ENCODE measurements at regions not wholly inside any gene's neighbourhood (a gene's known extent, or its start where the extent isn't known, plus 50 kb on each side); places are given as distances from the start of the nearest gene placed in this dataset.

DNA sequence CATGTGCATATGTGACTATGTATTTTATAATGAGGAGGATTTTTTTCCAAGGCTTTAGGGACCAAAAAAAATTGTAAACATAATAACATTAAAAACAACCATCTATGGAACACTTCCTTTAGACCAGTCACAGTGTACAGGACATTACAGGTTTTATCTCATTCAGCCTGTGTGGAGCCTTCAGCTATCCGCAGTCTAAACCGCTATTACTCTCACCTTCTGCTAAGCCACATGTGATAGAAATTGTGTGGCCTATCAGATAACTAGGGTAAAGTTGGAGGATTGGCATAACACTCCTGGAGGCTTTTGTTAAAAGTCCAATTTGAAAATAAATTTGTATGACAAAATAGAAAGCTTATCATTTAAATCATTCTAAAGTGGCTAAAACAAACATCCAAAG is 281.2 kb upstream of the TMTC1 start:
- no peaks in the 10 kb centered on the region for H3K4me1 ChIP-seq (ENCODE audit: insufficient read depth, low read length)
- no peaks in the 10 kb centered on the region for H3K9me3 ChIP-seq (ENCODE audit: low read length)
- H3K27me3 ChIP-seq (ENCODE audit: control insufficient read depth in 1 of 2, insufficient read depth in 2 of 2, low read length in 2 of 2): no peaks in the 10 kb centered on the region
- H3K36me3 ChIP-seq (ENCODE audit: insufficient read depth, low read length): no peaks in the 10 kb centered on the region
- no peak overlapping the region for H3K4me3 ChIP-seq (ENCODE audit: low read depth in 1 of 2, low read length in 2 of 2)
- H3K9ac ChIP-seq (ENCODE audit: low read length): no peak overlapping the region
- no peak overlapping the region for H3K27ac ChIP-seq (ENCODE audit: low read depth, low read length)

DNA sequence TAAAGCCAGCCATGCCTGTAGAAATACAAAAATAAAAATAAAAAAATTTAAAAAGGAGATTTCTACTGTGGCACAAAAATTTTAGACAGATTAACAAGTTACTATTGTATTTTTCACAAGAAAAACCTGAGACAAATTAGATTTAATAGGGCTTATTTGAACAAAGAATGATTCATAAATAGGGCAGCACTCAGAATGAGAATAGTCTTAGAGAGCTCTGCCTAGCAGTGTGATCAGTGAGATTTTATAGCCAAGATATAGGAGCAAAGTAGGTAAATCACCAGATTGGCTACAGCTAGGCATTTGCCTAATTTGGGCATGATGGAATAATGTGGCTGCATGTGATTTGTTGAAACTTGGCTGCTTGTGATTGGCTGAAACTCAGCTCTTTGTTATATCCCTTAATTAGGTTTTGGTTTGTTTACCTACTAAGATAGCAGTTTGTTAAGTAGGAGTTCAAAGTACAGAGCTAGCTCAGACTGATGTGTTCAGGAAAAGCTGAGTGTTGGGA is 279.7 kb upstream of the TMTC1 start:
- H3K4me1 ChIP-seq (ENCODE audit: insufficient read depth, low read length): no peaks in the 10 kb centered on the region

GRCh38 chr12:30048371-30048770 is 264.6 kb upstream of the TMTC1 start:
- H3K4me3 ChIP-seq (ENCODE audit: low read depth in 1 of 2, low read length in 2 of 2): no peak overlapping the region
- H3K27ac ChIP-seq (ENCODE audit: low read depth, low read length): no peak overlapping the region
- H3K4me1 ChIP-seq (ENCODE audit: insufficient read depth, low read length): no peaks in the 10 kb centered on the region
- no peak overlapping the region for H3K9ac ChIP-seq (ENCODE audit: low read length)
- H3K27me3 ChIP-seq (ENCODE audit: control insufficient read depth in 1 of 2, insufficient read depth in 2 of 2, low read length in 2 of 2): no peaks in the 10 kb centered on the region
- no peaks in the 10 kb centered on the region for H3K36me3 ChIP-seq (ENCODE audit: insufficient read depth, low read length)
- no peaks in the 10 kb centered on the region for H3K9me3 ChIP-seq (ENCODE audit: low read length)

More for the DNA sequence above, 279.7 kb upstream of the TMTC1 start:
- Histone ChIP-seq H3K9me3 (ENCODE audit: low read length) (no peaks in the 10 kb centered on the region), H3K27me3 (ENCODE audit: control insufficient read depth in 1 of 2, insufficient read depth in 2 of 2, low read length in 2 of 2) (no peaks in the 10 kb centered on the region), H3K36me3 (ENCODE audit: insufficient read depth, low read length) (no peaks in the 10 kb centered on the region), H3K9ac (ENCODE audit: low read length) (no peak overlapping the region), H3K4me3 (ENCODE audit: low read depth in 1 of 2, low read length in 2 of 2) (no peak overlapping the region), H3K27ac (ENCODE audit: low read depth, low read length) (no peak overlapping the region)

DNA sequence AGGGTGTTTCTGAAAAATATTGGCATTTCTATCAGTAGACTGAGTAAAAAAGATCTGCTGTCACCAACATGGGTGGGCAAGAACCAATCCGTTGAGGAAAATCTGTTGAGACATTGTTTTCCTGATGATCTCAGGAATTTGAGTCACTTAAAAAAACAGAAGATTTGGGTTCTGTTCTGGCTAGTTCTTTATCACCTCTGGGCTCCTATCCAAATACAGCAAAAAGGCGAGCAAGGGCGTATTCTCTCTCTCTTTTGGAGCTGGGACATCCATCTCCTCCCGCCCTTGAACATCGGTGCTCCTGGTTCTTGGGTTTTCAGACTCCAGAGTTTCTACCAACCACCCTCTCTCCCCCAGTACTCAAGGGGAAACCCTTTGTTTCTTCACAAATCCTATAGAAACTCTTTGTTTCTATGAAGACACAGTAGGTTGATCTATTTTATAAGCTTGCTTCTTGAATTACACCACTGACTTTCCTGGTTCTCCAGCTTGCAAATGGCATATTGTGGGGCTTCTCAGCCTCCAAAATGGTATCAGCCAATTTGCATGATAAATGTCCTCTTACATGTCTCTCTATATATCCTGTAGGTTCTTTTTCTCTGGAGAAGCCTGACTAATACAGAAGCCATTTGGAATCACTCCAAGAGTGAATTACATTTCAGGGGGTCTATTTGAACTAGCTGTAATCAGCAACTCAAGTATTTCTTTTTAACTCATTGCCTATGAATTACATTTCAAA is 263.9 kb upstream of the TMTC1 start:
- Histone ChIP-seq H3K27ac (ENCODE audit: low read depth, low read length) (no peak overlapping the region), H3K9me3 (ENCODE audit: low read length) (no peaks in the 10 kb centered on the region), H3K36me3 (ENCODE audit: insufficient read depth, low read length) (no peaks in the 10 kb centered on the region), H3K4me1 (ENCODE audit: insufficient read depth, low read length) (no peaks in the 10 kb centered on the region), H3K27me3 (ENCODE audit: control insufficient read depth in 1 of 2, insufficient read depth in 2 of 2, low read length in 2 of 2) (no peaks in the 10 kb centered on the region), H3K9ac (ENCODE audit: low read length) (no peak overlapping the region), H3K4me3 (ENCODE audit: low read depth in 1 of 2, low read length in 2 of 2) (no peak overlapping the region)

DNA sequence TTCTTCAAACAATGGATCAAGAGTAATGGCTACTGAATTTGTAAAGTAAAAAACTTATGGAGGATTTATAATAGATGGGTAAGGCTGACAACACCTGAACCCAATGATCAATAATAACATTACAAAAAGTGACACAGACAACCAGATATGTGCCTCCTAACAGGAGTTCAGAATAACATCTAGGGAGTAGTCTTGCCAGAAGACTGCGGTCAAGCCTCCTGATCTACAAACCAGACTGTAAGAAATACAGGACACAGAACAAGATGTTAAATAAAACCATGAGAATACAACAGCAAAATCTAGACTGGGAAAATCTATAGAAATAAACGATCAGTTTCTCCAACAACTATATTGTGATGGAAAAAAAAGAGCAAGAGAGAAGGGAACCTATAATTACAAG is 262.6 kb upstream of the TMTC1 start:
- Histone ChIP-seq H3K4me1 (ENCODE audit: insufficient read depth, low read length) (no peaks in the 10 kb centered on the region), H3K36me3 (ENCODE audit: insufficient read depth, low read length) (no peaks in the 10 kb centered on the region), H3K27me3 (ENCODE audit: control insufficient read depth in 1 of 2, insufficient read depth in 2 of 2, low read length in 2 of 2) (no peaks in the 10 kb centered on the region), H3K4me3 (ENCODE audit: low read depth in 1 of 2, low read length in 2 of 2) (no peak overlapping the region), H3K27ac (ENCODE audit: low read depth, low read length) (no peak overlapping the region), H3K9ac (ENCODE audit: low read length) (no peak overlapping the region), H3K9me3 (ENCODE audit: low read length) (no peaks in the 10 kb centered on the region)

DNA sequence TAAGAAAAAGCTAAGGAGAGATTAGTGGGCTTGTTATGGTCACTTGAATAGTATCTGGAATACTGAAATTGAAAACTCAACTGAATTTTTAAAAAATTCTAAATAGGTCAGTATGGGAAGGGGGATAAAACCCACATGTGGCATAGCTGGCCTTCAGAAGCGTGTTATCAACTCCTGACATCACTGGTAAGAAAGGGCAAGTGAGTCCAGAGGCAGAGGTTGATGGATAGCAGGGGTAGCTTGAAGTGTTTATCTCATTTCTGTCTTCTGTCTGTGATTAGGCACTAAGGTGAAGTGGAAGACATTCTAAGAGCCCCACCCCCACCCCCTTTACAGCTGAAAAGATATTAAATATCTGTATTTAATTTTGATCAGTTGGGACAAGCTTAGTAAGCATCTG is 261.4 kb upstream of the TMTC1 start:
- Histone ChIP-seq H3K4me3 (ENCODE audit: low read depth in 1 of 2, low read length in 2 of 2) (no peak overlapping the region), H3K27me3 (ENCODE audit: control insufficient read depth in 1 of 2, insufficient read depth in 2 of 2, low read length in 2 of 2) (no peaks in the 10 kb centered on the region), H3K9me3 (ENCODE audit: low read length) (no peaks in the 10 kb centered on the region), H3K27ac (ENCODE audit: low read depth, low read length) (no peak overlapping the region), H3K36me3 (ENCODE audit: insufficient read depth, low read length) (no peaks in the 10 kb centered on the region), H3K4me1 (ENCODE audit: insufficient read depth, low read length) (no peaks in the 10 kb centered on the region), H3K9ac (ENCODE audit: low read length) (no peak overlapping the region)

GRCh38 chr12:30044206-30044605 is 260.5 kb upstream of the TMTC1 start:
- Histone ChIP-seq H3K4me3 (ENCODE audit: low read depth in 1 of 2, low read length in 2 of 2) (no peak overlapping the region), H3K27ac (ENCODE audit: low read depth, low read length) (no peak overlapping the region), H3K36me3 (ENCODE audit: insufficient read depth, low read length) (no peaks in the 10 kb centered on the region), H3K9ac (ENCODE audit: low read length) (no peak overlapping the region), H3K27me3 (ENCODE audit: control insufficient read depth in 1 of 2, insufficient read depth in 2 of 2, low read length in 2 of 2) (no peaks in the 10 kb centered on the region), H3K9me3 (ENCODE audit: low read length) (no peaks in the 10 kb centered on the region), H3K4me1 (ENCODE audit: insufficient read depth, low read length) (no peaks in the 10 kb centered on the region)

DNA sequence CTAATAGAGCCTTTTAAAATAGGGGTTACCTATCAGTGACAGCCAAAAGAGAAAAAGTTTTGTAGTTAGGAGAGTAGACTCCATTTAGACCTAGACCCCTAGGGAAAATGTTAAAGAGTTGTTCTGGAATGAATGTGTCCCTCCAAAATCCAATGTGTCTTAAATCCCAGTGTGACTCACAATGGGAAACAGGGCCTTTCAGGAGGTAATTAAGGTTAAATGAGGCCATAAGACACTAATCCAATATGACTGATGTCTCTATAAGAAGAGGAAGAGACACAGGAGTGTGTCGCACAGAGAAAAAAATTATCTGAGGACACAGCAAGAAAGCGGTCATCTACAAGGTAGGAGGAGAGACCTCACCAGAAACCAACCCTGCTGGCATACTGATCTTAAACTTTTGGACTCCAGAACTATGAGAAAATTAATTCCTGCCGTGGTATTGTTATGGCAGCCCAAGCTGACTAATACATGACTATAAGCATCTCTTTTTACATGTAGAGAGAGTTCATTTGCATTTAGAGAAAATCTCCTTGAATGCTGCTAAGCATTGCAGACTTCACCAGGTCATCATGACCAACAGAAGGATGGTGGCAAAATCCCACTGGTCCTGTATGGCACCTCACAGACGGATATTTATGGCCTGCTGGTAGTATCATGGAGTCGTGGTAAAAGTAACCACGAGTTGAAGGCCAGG is 259.6 kb upstream of the TMTC1 start:
- H3K4me1 ChIP-seq (ENCODE audit: insufficient read depth, low read length): no peaks in the 10 kb centered on the region
- H3K9ac ChIP-seq (ENCODE audit: low read length): no peak overlapping the region
- no peak overlapping the region for H3K27ac ChIP-seq (ENCODE audit: low read depth, low read length)
- no peaks in the 10 kb centered on the region for H3K27me3 ChIP-seq (ENCODE audit: control insufficient read depth in 1 of 2, insufficient read depth in 2 of 2, low read length in 2 of 2)
- H3K4me3 ChIP-seq (ENCODE audit: low read depth in 1 of 2, low read length in 2 of 2): no peak overlapping the region
- no peaks in the 10 kb centered on the region for H3K9me3 ChIP-seq (ENCODE audit: low read length)
- H3K36me3 ChIP-seq (ENCODE audit: insufficient read depth, low read length): no peaks in the 10 kb centered on the region

DNA sequence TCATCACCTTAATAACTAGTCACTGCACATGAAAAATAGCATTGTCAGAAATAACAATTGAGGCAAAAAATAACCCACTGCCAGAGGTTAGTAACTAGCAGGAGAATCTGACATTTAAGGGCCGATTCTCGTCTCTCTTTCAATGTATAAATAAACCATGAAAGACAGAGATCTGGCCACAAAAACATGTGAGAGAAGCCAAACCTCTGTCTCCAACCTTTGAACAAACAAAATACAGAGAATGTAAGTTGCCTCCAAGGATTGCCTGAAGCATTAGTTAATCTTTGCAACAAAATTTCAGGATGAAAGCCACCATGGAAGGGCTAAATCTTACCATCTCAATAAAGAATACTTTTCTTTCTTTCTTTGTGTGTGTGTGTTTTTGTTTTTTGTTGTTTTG is 257.4 kb upstream of the TMTC1 start:
- Histone ChIP-seq H3K4me1 (ENCODE audit: insufficient read depth, low read length) (no peaks in the 10 kb centered on the region), H3K9me3 (ENCODE audit: low read length) (no peaks in the 10 kb centered on the region), H3K27me3 (ENCODE audit: control insufficient read depth in 1 of 2, insufficient read depth in 2 of 2, low read length in 2 of 2) (no peaks in the 10 kb centered on the region), H3K4me3 (ENCODE audit: low read depth in 1 of 2, low read length in 2 of 2) (no peak overlapping the region), H3K9ac (ENCODE audit: low read length) (no peak overlapping the region), H3K27ac (ENCODE audit: low read depth, low read length) (no peak overlapping the region), H3K36me3 (ENCODE audit: insufficient read depth, low read length) (no peaks in the 10 kb centered on the region)

DNA sequence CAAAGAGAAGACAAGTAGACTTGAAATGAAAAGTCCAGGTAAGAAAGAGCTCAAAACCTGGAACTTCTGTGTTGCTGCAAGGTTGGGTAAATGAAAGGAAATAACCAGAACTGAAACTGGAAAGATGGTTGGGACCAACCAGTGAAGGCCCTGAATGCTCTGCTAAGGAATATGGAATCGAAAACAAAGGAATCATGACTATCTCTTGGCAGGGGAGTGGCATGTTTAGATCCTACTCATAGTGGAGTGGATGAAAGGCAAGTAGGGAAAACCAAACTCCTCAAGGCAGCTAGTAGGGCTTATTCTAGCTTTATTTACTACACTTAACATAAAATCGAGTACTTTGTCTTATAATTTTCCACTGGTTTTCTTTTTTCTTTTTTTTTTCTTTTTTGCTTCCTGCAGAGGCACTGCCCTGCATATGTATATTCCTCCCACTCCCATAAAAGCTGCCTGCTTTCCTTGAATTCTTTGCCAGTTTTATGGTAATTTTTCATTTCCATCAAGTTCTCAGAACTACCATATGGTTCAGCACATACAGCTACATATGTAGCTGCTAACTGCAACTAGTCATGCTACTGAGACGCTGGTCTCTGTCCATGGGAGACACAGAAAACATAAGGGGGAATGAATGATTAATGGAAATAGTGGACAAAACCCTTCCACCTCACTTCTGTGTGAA is 247.1 kb upstream of the TMTC1 start:
- Histone ChIP-seq H3K9me3 (ENCODE audit: low read length) (no peaks in the 10 kb centered on the region), H3K9ac (ENCODE audit: low read length) (no peak overlapping the region), H3K27ac (ENCODE audit: low read depth, low read length) (no peak overlapping the region), H3K27me3 (ENCODE audit: control insufficient read depth in 1 of 2, insufficient read depth in 2 of 2, low read length in 2 of 2) (no peaks in the 10 kb centered on the region), H3K36me3 (ENCODE audit: insufficient read depth, low read length) (no peaks in the 10 kb centered on the region), H3K4me1 (ENCODE audit: insufficient read depth, low read length) (no peaks in the 10 kb centered on the region), H3K4me3 (ENCODE audit: low read depth in 1 of 2, low read length in 2 of 2) (no peak overlapping the region)

DNA sequence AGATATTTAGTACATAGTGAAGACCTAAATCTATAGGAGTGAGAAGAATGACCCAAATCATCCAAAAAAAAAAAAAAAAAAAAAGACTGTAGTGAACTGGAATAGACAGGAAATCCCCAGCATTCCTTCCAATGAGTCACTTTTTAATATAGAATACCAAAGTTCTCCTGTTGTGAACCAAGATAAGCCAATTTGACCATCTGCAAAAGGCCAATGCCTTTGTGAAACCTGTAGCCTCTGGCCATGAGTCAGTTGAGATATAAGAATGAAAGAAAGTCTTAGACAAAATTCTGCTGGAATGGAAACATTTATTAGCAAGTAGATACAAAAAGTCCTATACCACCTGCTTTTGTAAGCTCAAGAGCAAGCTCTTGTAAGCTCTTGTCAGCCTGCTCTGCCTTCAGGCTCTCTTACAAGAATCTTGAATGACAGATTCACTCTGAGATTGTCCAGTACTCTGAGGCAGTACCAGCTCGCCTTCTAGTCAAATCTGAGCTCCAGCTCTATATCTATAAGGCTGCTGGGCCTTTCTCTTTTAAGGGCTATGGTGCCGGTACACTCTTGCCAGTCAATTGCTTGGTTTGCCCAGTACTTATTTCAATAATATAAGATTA is 243.0 kb upstream of the TMTC1 start:
- H3K27ac ChIP-seq (ENCODE audit: low read depth, low read length): no peak overlapping the region

More for the DNA sequence above, 243.0 kb upstream of the TMTC1 start:
- Histone ChIP-seq H3K4me1 (ENCODE audit: insufficient read depth, low read length) (no peaks in the 10 kb centered on the region), H3K9ac (ENCODE audit: low read length) (no peak overlapping the region), H3K4me3 (ENCODE audit: low read depth in 1 of 2, low read length in 2 of 2) (no peak overlapping the region), H3K27me3 (ENCODE audit: control insufficient read depth in 1 of 2, insufficient read depth in 2 of 2, low read length in 2 of 2) (no peaks in the 10 kb centered on the region), H3K9me3 (ENCODE audit: low read length) (no peaks in the 10 kb centered on the region), H3K36me3 (ENCODE audit: insufficient read depth, low read length) (no peaks in the 10 kb centered on the region)

Data from muscle layer of colon (tissue), 2 donors.